ENCODE measurements at regions not wholly inside any gene's neighbourhood (a gene's known extent, or its start where the extent isn't known, plus 50 kb on each side); places are given as distances from the start of the nearest gene placed in this dataset.
"Not testable (repeated sequence)": the region's sequence is repeated elsewhere in the genome, so short reads cannot be mapped to it uniquely, and the experiment has no call there.

DNA sequence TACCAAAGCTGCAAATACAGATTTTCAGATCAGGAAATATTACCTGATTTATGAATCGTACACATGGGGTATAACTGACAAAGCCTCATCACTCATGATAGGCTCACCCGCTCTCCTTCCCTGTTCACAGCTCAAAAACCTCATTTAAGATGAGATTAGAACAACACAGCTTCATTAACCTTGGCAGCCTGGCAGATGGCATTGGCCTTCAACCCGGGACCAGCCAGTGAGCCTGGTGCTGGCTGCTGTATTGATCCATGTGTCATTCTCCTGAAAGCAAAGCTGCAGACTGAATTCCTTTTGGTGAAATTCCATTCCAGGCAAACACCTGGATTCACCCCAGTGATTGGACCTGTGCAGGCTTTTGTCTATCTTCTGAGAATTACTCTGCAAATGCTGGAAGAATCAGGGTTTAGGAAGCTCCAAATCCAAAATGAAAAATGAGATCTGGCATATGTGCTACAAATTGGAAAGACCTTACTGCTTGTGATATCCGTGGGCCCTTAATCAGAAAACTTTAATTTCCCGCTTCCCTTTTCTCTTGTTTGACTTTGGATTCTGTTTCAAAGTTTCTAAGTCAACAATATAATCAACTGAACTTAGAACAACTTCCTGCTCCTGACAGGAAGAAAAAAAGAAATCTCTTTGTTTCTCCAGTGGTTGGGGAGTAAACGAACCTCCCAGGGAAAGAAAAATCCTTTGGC is 189.1 kb upstream of the KBTBD8 start:
- DNase-seq (ENCODE audit: low read depth) = no peak

DNA sequence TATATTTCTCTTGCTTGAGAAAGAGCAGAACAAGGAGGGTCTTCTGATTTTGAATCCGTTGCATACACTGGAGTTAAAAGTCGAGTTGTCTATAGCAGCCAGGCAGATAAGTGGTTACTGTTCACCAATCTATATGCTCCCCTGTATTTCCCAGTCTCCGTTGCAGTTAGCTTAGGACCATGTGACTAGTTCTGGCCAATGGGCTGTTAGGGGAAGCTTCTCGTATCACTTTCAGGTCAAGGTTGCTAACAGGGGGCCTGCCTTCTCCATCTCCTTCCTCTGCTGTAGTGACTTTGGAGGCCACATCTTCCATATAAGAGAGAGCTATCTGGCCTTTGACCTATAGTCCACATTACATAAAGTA is 188.5 kb upstream of the KBTBD8 start:
- DNase-seq (ENCODE audit: low read depth) = no peak

DNA sequence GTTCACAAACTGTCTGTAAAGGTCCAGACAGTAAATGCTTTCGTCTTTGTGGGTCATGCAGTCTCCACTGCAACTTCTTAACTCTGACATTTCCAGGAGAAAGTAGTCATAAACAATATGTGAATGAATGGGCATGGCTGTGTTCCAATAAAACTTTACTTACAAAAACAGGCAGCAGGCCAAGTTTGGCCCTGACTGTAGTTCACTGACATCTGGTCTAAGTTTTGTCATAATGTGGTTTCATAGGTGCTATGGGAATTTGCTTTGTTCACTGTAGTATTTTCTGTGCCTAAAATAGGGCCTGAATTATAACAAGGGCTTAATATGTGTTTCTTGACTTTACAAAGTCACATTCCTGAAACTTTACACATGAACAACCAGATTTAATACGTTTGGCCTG is 186.0 kb upstream of the KBTBD8 start:
- DNase-seq (ENCODE audit: low read depth) = no peak

DNA sequence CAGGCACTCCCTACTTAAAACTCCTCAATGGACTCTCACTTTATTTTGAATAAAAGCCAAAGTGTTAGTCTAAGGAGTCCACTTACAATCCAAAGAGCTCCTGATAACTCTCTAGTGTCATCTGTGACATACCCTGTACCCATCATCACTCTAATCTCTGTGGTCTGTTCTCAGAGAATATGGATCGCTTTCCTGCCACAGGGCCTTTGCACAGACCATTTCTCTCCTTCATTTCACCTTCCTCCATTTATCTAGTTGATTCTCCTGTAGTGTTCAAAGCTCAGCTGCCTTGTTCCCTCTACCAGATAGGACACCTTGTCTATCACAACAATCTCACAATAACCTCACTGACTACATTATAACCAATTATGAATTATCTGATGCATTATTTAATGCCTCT is 185.4 kb upstream of the KBTBD8 start:
- no peak for DNase-seq (ENCODE audit: low read depth)

DNA sequence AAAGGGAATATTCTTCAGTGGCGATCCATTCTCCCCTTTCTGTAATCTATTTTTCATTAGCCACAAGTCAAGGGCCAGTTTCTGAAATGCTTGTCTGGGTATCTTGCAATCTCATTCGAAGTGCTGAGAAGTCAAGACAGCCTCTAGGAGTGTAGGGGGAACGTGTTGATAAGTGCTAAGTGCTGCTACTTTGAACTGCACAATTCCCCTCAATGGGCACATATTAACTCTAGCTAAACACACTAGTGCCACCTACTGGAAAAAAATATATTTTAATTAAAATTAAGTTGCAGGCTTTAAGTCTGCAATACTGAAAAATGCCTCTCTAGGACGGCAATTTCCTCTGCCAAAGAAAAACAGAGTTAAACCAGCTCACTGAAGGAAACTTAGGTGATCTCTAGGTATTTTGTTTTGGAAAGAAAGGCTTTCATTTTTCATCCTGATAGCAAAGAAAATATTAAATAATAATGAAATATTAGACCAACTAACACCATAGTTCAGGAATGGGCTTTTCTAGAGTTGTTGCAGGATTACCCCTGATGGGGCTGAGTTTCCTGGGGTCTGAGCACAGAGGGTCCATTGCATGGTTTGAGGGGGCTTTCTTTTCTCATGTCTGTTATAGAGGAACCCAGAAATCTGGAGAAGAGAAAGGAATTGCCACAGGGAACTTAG is 181.9 kb upstream of the KBTBD8 start:
- no peak for DNase-seq (ENCODE audit: low read depth)

DNA sequence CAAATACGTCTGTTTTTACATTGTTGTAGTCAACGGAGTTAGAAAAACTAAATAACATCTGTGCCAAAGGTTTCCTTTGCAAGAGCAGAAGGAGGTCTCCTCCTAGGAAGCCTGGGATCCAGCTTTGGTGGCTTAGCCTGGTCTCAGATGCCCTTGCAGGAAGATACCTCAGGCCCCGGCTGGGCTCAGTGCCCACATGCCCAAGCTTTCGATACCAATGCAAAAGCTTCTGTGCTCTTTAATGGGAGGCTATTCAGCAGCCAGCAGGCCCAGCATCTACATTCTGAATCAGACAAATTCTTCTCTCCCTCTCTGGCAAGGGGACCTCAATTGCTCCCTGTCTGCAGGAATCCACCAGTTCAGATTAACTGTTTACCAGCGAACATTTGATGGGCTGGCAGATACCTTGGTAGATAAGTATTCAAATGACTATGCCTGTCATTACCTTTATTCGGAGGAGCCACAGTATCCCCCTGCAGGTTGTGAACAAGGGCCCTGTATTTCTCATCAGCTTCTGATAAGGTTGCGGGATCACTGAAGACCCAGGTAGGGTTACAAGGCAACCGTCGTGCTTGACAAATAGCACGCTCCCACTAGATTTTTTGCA is 180.1 kb upstream of the KBTBD8 start:
- DNase-seq (ENCODE audit: low read depth) = no peak

DNA sequence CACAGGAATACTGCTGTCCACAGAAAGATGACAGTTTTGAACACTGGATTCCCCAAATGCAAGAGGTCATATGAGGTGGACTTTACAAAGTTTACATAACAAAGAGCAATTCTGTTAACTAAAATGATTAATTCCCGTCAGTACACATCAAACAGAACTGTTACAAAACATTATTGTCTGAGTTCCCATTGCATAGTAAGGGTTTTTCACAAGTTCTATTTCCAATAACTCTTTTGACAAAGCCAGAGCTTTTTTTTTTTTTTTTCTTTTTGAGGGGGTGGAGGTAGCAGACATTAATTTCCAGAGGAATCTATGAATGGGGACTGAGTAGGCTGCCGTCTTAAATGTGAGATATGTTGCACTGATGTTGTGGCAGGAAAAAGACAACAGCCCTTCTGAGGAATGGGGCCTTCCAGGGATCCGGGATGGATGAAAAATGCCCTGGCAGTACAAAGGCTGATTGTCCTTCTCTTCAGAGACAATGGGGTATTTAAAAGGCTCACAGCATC is 178.1 kb upstream of the KBTBD8 start:
- DNase-seq (ENCODE audit: low read depth) = no peak

DNA sequence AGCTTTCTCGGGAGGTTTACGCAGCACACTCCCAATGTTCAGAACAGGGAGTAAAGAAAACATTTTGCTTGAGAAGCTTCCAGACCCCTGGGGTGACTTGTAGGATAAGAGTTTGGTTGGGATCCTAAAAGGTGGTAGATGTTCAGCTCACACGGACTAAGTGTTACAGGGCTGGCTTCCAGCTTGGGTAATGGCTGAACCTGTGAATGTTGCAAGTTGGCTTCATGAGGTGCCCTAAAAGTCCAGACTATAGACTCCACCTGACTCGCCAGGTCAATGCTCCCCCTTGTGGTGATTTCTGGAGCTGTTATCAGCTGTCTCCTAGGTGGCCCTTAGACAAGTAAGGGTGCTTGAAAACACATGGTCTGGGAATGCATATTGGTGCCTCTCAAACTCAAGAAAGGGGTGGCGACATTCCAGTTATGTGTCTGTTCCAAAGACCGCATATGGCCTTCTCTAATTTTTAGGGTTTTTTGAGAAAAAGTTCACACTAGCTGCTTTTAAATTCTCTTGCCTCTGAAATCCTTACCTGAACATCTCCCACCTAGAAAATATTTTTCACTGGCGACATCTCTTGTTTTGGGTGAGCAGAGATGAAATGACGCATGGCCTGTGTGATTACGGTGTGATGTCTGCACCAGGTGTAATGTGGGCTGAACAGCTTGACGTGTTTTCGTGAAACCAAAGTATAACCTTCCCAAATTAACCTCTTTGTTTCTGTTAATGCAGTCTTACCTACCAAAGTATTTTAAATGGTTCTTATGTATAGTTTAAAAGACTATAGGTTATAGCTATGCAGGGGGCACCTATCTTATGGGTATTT is 175.7 kb upstream of the KBTBD8 start:
- peak; percentile 13 for DNase-seq (ENCODE audit: low read depth)

DNA sequence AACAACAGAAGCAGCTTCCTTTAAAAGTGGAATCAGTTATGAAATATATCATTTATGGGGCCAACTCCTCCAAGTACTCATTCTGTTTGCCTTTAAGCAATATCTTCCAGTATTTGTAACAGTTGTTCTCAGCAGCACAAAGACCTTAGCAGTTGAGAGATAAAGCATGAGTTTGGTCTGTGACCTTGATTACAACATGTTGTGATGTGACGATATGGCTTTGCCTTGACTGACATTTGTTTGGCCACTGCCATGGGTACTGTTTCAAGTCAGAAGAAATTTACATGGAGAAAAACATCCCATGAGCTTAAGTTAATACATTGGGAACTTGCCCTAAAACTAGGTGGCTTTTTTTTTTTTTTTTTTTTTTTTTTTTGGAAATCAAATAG is 175.1 kb upstream of the KBTBD8 start:
- no peak for DNase-seq (ENCODE audit: low read depth)

DNA sequence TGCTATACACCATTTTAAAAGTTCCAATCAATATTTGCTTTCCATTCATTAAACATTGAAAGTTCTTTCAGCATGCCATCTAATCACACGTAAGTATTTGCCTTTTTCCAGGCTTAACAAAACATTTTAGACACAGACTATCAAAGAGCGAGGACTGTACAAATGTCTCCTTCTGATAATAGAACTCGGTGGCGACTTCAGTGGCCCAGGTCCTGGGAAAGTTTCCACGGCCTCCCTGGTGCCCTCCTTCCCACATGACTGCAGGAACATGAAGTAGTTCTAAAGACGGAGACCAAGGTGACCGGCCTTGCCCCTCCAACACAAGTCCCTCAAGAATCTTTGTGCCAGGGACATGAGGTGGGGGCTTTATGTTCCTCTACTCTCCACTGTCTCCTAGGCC is 174.6 kb upstream of the KBTBD8 start:
- no peak for DNase-seq (ENCODE audit: low read depth)

DNA sequence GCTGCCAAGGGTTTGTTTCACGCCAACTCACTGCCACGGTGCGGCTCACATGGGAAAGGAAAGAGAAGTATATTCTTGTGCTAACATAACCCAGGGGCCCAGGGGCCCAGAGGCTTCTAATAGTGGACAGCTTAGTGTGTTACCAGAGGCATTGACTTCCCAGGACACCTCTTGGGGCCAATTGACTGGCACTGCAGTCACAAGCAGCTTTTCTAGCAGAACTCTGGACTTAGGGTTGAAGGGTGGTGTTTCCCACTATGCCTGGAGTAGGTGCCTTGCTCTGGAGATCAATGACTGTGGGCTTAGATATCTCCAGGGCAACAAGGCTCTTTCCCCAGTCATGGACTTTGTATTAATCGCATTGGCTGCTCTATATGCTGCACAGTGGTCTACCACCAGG is 172.7 kb upstream of the KBTBD8 start:
- DNase-seq (ENCODE audit: low read depth) = no peak

DNA sequence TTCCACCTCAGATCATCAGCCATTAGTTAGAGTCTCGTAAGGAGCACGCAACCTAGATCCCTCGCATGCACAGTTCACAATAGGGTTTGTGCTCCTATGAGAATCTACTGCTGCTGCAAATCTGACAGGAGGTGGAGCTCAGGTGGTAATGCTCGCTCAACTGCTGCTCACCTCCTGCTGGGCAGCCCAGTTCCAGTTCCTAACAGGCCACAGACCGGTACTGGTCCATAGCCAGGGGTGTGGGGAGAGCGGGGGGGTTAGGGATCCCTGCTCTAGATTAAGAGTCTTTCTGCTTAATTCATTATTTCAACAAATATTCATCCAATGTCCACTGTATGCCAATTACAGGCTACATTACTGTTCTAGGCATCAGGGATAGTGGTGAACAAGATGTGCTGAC is 170.4 kb upstream of the KBTBD8 start:
- DNase-seq (ENCODE audit: low read depth) = no peak

DNA sequence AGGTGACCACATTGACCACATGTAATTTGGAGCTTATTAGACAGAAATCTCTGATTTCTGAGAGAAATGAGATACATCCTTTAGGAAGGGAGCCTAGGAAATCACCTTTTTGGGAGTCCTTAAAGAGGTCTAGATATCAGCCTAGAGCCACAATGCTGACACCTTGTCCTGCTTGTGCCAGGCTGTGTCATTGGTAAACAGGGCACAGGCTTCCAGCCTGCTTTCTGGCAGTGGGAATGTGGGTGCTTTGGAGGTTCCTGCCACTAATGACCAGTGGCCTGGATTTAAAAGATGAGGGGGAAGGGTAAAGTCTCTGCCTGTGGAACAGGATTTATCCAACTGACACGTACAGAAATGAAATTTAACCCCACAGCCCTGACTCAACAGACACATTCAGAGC is 169.8 kb upstream of the KBTBD8 start:
- no peak for DNase-seq (ENCODE audit: low read depth)

DNA sequence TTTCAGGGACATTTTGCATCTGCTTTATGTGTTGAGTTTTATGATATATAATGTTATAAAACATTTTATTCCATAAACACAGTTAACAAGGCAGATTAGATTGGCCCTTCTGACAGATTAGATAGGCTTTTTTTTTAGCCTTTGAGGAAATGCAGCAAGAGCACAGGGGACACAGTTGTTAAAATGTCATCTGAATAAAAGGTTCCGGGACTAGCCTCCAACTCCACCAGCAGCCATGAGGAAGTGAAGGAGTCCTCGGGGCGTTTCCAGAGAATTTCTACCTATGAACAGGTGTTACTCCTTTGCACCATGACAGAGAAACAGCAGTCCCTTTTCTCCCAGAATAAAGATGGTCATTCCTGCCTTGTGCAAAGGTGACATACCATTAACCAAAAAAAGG is 167.8 kb upstream of the KBTBD8 start:
- no peak for DNase-seq (ENCODE audit: low read depth)

DNA sequence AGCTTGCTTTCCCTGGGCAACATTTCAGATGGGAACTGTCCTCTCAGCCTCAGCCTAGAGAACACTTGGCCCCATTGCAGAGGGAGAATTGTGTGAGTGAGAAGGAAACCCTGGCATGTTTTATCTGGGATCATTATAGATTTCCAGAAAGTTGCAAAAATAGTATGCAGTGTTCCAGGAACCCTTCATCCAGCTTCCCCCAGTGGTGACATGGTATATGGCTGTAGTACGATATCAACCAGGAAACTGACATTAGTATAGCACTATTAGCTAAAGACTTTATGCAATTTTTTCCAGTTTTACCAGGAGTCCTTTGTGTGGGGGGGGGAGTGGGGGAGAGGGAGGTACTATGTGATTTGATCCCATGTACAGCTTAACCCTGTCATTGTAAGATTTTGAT is 166.2 kb upstream of the KBTBD8 start:
- DNase-seq (ENCODE audit: low read depth) = no peak

DNA sequence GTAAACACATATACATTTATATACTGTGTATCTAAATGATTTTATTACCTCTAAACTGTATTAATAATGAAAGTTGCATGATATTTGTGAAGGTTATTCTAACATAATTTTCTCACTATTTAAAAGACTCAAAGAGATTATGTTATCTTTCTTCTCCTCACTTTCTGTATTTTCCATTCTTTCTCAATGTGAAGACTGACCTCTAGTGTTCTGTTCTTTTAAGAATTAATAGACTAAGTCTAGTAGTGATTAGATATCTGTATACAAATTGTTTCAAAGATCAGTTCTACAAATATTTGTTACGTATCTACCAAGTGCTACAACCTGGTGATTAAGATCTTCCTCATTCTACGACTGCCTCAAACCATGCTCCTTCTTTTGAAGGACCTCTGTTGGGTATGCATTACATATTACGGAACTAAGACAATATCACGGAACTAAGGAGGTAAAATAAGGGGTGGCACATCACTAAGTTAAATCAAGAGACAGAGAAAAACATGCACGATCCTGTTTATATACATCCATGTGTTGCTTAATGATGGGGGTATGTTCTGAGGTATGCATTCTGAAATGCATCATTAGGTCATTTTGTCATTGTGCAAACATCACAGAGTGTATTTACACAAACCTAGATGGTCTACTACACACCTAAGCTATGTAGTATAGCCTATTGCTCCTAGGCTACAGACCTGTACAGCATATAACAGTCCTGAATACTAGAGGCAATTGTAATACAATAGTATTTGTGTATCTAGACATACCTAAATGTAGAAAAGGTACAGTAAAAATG is 161.5 kb upstream of the KBTBD8 start:
- DNase-seq (ENCODE audit: low read depth) = no peak

DNA sequence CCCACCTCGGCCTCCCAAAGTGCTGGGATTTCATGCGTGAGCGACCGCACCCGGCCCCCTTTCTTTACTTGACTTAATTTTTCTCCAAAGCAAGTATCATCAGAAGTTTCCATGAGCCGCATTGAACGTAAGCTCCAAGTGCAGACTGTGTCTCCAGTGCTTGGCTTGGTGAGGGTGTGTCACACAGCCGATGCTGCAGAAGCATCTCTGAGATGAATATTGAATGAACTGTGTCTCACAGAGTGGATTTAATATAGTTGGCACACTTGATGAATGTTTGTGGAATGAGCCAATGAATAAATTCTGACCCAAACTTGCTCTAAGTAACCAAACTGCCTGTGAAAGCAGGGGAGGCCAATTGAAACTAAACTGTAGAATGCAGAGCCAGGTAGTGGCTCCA is 159.4 kb upstream of the KBTBD8 start:
- DNase-seq (ENCODE audit: low read depth) = no peak

DNA sequence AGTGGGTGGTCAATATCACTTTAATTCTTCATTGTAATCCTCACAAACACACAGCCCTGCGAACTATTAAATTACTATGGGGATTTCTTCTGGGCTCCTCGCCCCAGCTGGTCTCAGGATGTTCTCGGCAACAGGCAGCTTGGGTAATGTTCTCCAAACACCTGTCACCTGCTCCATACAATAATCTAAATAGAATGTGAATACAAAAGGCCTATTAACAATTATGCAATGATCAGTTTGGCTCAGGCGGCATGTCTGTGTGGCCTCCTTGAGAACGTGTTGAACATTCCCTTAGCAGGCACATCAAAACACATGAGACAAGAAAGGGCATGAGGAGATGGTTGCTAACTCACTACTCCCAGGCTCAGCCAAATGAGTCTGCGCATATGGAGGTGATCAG is 158.6 kb upstream of the KBTBD8 start:
- DNase-seq (ENCODE audit: low read depth) = no peak

DNA sequence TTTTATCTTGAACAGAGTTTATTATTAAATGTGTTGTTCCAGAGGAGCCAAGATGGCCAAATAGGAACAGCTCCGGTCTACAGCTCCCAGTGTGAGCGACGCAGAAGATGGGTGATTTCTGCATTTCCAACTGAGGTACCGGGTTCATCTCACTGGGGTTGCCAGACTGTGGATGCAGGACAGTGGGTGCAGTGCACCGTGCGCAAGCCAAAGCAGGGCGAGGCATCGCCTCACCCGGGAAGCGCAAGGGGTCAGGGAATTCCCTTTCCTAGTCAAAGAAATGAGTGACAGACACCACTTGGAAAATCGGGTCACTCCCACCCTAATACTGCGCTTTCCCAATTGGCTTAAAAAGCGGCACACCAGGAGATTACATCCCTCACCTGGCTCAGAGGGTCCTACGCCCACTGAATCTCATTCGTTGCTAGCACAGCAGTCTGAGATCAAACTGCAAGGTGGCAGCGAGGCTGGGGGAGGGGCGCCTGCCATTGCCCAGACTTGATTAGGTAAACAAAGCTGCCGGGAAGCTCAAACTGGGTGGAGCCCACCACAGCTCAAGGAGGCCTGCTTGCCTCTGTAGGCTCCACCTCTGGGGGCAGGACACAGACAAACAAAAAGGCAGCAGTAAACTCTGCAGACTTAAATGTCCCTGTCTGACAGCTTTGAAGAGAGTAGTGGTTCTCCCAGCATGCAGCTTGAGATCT is 155.2 kb upstream of the KBTBD8 start:
- DNase-seq (ENCODE audit: low read depth) = not testable (repeated sequence)

DNA sequence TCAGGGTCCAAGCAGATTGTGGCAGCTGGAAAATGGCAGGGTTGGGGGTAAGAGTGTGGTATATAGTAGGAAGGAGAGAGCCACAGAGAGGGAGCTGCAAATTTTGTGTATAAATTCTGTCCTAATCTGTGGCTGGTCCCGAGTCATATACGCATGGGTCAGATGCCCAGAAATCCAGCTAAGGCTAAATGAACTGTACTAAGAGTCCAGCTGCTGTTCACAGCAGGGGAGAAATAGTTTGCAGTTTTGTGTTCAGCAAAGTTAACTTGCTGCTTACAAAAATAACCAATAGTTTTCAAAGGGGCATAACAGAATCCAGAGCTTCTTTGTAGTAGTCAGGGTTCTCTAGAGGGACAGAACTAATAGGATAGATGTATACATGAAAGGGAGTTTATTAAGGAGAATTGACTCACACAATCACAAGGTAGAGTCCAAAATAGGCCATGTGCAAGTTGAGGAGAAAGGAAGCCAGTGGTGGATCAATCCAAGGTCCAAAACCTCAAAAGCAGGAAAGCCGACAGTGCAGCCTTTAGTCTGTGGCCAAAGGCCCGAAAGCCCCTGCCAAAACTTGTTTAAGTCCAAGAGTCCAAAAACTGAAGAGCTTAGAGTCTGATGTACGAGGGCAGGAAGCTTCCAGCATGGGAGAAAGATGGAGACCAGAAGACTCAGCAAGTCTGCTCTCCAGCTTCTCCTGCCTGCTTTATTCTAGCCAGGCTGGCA is 146.1 kb upstream of the KBTBD8 start:
- no peak for DNase-seq (ENCODE audit: low read depth)
